ENCODE measurements at regions not wholly inside any gene's neighbourhood (a gene's known extent, or its start where the extent isn't known, plus 50 kb on each side); places are given as distances from the start of the nearest gene placed in this dataset.
A peak's percentile ranks its signal among the peaks of the same experiment; 100 is the strongest.

DNA sequence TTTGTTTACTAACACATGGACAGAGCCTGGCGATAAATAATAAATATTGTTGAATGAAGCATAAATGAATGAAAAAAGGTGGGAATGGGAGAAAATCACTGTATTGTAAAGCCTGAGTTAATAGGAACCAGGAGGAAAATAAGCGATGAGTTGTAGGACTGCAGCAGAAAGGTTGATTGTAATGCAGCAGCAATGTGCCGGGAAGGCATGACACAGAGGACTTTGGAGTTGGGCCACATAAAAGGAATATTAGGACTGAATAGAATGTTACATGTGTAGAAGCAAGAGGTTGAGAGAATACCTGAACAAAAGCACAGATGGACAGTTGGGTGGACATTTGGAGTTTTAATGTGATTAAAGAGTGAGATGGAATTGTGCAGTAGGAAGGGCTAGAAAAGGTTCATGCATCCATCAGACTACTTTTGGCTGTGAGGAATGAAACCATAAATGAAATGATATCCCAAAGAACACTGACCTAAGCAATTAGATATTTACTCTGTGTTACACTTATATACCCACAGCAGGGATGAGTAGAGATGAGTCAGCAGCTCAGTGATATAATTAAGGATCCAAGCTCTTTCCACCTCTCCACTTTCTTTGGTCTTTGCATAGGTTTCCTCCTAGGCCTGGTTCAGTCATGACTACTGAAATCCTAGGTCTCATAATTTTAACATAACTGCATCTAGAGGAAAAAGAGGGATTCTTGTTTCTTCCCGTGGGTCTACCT is 55.4 kb downstream of the CCER1 start:
- no peak for DNase-seq (ENCODE audit: low read depth in 3 of 3)

DNA sequence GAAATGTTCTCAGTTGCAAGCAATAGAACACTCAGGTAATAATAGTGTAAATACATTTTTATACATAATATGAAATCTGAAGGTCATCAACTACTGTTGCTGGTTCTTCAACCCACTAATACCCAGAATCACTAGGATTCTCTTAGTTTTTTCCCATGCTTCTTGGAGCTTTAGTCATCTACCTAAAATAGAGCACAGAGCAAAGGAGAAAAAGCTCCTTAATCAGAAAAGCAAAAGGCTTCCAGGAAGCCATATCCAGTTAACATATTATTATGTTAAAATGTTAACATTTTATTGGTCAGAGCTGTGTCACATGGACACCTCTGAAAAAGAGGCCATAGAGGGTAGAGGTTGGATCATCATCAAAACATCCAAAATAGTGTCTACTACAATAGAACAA is 57.0 kb downstream of the CCER1 start:
- DNase-seq (ENCODE audit: low read depth in 3 of 3): no peak

DNA sequence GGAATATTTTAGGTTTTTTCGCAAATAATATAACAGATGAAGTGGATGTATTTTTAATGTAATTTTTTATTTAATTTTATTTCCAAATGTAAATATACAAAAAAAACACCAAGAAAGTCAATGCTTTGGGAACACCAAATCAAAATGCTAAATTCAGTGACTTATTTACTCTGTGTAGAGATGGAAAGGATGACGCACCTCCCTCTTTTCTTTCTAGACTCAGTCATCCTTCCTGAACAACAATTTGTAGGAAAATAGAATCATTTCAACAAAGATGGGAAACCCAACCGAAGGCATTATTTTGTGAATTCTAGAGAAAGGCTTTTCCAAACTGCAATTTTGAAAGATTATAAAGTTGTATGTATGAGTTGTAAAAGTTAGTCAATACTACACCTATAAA is 57.7 kb downstream of the CCER1 start:
- DNase-seq (ENCODE audit: low read depth in 3 of 3): no peak

DNA sequence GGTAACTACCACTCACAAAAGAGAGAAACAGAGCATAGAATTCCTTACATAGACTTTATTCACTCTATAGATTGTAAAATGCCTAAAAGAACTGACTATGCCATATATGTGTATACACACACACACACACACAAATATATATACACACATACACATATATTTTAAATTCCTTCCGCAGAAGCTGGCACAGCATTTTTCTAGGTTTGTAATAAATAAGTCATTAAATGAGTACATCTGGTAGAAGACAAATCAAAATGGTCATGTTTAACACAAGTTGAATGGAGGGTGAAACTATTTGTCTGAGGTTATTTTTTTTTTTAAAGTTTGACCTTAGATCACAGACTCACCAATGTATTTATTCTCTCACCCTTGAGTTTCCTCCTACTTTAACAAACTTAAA is 58.2 kb downstream of the CCER1 start:
- DNase-seq (ENCODE audit: low read depth in 3 of 3): no peak

DNA sequence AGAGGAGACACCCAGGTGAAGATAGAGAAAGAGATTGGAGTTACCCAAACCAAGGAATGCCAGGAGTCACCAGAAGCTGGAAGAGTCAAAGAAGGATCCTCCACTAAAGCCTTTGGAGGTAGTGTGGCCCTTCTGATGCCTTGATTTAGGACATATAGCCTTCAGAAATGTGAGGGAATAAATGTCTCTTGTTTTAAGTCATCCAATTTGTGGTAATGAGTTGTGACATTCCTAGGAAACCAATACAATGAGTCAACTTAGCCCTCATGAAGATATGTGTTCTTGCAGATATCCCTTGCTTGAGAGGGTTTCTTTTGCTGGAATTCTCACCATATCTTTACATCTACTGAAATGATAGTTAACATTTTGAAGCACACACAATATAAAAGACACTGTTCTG is 58.8 kb downstream of the CCER1 start:
- DNase-seq (ENCODE audit: low read depth in 3 of 3): no peak

DNA sequence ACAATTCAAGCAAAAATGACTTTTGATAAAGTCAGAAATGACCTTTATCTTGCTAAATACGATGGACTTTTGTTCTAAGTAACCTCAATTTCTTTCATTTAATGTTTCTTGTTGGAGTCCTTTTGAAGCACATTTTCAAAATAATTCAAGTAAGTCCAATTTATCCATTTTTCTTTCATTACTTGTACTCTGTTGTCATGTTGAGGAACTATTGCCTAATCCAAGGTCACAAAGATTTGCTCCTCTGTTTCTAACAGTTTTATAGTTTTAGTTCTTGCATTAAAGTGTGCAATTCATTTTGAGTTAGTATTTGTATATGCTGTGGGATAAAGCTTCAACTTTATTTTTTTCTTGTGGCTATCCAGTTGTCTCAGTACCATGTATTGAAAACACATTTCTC is 66.7 kb downstream of the CCER1 start:
- no peak for DNase-seq (ENCODE audit: low read depth in 3 of 3)

DNA sequence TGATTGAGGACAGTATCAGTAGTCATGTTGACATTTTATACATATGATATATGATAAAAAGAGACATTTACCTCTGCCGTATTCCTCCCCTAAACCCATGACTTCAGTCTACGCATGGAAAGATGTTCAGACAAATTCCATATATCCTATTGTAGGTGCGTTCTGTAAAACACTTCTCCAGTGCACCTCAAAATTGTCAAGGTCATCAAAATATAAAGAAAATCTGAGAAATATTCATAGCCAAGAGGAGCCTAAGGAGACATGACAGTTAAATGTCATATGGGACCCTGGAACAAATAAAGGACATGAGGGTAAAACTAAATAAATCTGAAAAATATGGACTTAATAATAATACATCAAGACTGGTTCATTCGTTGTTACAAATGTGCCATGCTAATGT is 71.5 kb downstream of the CCER1 start:
- no peak for DNase-seq (ENCODE audit: low read depth in 3 of 3)

DNA sequence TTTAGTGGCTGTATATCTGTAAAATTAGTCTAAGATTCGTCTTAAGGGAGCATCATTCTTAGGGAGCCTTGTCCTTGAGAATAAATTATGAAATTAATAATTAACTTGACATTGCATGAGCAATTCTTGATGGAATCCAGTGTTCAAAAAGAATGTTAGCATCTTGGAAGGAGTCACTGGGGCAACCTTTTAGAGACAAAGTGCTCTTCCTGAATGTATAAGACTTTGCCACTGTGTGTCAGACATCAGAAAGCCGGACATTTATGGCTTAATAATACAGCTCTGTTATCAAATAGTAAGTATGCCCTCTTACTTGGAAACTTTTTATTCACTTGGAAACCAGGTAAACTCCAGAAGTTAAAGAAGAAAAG is 83.3 kb downstream of the CCER1 start:
- no peak for DNase-seq (ENCODE audit: low read depth in 3 of 3)

DNA sequence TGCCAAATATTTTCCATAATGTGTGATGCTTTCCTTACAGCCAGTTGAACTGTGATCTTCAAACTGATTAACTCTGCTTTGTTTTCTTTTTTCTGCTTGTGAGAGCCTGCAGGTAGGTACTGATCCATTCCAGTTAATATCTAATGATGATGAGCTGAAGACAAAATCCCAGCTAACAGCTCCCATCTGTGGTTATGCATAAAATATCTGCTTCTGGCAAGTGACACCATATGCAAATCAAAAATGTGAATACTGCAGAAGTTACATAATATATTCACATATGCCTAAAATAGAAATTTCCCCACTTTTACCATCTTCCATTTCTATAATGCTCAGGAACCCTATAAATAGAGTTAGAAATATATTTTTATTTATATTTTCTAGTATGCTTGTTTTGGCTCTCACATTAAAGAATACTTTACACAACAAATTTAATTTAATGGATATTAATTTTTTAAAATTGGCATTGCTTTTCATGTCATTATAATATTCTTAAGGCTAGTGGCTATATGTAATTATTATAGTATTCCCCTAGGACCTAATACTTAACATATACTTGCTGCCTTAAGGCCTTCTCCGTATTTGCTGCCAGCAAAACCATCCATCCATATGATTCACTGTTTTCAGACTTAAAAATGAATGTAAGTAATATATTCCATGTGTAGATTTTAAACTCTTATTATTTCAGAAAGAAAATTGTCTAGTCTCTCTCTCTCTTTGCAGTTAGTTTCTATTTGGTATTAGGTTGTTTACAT is 83.8 kb downstream of the CCER1 start:
- DNase-seq (ENCODE audit: low read depth in 3 of 3): no peak

DNA sequence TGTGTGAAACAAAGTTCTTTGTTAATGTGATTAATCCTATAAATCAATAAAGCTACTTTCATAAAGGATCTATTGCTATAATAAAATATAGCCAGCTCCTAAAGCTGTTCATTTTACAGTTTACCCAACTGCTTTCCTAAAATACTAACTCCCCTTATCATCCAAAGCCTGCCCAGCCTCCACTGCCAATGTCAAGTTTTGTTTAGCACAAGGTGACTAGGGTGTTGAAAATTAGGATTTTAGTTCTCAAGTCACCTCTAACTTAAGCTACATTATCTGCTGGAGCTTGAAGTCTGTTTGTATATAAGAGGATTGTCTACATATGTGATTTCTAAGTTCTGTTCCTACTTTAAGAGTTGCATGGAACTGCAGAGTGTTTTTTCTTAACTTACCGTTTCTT is 86.3 kb downstream of the CCER1 start:
- DNase-seq (ENCODE audit: low read depth in 3 of 3): no peak

DNA sequence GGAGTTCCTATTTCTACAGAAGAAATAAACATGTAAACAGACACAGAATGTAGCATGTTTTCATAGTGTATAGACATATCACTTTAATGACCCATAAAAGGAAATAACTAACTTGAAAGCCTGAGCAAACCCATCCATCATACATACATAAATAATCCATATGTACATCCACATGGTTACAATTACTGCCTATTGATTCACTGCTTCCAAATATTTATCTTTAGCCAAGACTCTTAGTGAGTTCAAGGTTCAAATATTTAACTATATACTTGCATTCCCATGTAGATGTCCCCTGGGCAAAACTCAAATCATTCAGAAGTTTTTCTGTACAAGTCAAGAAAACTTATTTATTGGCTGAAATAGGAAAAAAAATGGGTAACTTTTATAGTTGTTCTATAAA is 95.4 kb downstream of the CCER1 start:
- DNase-seq (ENCODE audit: low read depth in 3 of 3): no peak

DNA sequence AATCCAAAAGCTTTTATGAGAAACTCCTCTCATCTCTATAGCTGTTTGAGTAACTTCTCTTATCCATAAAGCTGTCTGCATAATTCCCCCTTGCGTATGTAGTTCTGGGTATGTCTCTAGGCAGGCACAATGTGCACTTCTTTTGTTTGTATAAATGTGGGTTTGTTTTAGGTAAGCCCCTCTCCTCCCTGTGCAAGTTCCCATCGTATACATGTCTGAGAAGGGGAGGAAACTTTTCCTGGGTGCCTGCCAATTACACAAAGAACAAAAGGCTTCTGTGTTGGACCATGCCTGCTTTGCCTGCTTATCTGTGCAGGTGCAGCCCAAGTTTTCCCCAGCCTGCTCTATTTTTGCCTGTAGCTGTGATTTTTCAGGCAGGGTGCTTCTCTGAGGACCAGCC is 96.7 kb downstream of the CCER1 start:
- no peak for DNase-seq (ENCODE audit: low read depth in 3 of 3)

DNA sequence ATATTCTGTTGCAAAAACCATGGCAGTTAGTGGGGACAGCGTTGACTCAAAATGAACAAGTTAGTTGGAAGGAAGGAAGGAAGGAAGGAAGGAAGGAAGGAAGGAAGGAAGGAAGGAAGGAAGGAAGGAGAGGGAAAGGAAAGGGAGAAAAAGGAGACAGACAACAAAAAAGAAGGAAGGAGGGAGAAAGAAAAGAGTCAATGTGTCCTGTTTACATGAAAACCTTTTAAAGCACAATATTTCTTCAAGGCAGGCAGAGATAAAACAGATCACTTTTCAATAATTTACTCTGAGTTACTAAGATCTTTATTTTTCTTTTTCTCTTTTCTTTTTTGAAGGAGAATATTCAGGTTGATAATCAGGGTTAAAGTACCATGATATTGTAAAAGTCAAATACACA is 99.4 kb downstream of the CCER1 start:
- no peak for DNase-seq (ENCODE audit: low read depth in 3 of 3)

DNA sequence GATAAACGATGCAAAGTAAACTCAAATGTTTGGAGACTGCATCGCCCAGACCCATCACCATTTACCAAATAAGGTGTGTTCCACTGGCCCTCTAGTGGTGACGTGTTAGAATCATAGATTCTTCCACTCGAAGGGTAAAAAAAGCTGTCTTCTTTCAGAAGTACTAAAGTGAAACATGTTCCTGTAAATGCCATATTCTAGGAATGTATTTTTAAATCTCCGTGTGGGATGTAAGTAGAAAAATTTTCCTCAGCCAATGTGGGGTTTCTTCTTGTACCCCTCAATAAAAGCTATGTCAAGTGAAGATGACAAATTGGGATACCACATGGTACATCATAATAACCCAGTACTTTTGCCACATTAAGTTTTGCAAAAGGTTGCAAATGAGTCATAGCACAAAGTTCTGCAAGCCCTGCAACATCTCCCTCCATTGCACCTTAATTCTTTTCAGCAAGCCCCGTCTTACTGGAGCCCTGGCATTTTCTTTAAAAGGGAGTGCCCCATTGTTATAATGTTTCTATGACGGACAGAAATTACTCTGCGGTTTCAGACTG is 100.8 kb downstream of the CCER1 start:
- peak in 1 of 3 experiments; percentile 2 for DNase-seq (ENCODE audit: low read depth in 3 of 3)

DNA sequence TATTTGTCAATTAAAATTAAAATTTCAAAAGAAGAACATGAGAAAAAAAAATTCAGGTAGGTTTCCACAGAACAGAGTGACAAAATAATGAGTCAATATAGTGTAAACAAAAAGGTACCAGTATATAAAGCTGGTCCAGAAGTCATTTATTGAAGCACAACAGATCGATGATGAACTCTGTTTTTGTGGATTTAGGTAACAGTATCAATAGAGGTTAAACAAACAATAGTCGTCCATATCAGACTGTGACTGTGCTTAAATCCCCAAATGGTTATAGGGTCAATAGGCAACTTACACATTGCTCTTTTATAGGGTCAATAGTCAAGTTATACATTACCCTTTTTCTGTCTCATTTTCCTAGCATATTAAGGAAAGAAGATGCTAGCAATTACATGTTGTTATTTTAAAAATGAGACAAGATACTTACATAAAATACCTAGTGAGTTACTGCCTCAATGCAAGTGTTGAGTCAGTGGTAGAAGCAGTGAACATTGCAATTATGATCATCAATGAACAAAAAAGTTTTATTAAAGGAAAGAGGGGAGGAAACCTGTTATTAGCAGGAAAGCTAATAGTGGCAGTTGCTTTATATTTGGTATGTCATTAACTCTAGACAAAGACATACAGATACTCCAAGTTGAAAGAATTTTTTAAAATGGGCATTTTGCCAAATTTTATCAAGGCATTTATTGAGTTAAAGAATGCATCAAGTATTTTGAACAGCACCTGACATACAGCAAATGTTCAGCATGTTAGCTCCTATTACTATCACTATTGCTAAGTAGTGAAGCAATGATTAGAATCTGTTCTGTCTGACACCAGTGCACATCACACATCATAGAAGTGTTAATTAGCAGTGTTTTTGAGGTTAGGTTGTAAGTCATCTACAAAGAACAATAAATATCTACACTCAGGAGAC is 102.9 kb downstream of the CCER1 start:
- no peak for DNase-seq (ENCODE audit: low read depth in 3 of 3)

DNA sequence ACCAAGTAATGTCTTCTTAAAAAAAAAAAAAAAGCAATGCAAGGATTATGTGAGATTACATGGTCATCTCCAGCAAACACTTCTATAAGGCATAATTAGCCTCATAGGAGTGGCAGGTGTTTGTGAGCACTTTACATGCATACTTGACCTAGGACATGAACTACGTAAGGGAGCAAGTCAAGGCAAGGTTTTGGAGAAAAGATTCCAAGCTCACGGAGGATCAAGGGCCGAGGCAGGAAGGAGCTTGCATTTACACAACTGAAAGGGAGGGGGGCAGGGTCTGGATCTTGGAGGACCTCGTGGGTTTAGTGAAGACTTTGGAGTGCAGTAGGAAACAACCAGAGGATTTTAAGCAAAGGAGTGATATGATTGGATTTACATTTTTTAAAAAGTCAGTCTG is 112.5 kb downstream of the CCER1 start:
- DNase-seq (ENCODE audit: low read depth in 3 of 3): no peak

DNA sequence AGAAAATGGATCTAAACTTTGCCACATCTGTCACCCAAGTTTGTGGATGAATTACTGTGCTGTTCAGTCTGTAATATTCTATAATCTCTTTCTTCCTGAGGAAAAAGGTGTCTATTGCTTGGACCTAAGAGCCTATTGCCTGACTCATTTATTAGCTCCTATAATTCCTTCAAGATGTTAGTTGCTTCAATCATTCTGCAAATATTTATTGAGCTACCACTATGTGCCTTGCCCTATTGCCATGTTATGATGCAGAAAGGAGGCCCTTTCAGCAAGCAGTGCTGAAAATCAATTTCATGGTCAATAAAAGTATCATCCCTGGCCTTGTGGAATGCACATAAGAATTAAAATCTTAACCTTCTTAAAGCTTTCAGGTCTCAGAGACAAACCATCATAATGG is 113.6 kb downstream of the CCER1 start:
- no peak for DNase-seq (ENCODE audit: low read depth in 3 of 3)

DNA sequence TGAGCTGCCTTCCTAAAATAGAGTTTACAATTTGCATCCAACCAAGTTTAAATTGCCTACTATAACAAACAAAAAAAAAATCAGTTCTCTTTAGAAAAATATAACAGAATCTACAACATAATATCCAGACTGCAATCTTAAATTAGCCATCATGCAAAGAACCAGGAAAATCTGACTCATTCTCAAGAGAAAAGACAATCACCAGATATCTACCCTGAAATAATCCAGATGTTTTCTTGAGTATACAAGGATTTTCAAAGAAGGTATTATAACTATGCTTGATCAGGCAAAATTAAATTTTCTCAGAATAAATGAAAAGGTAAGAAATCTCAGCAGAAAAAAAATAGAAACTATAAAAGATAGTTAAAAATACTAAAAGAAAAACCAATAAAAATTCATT is 115.6 kb downstream of the CCER1 start:
- no peak for DNase-seq (ENCODE audit: low read depth in 3 of 3)

DNA sequence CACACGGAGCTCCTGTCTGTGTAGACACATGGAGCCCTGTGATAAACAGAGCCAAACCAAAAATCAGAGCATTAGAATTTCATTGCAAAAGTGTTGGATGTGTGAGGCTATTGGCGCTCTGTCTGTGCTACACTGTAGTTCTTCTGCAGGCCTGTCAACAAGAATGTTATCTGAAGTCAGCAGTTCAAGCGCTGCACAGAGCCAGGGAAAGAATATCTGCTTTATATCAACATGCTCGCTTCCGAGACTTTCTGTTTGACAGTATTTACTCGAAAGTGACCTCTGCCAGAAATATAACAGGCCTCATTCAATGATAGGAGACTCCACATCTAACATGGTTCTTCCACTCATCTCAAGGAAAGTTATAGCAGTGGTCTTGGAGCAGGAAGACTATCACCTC is 118.3 kb downstream of the CCER1 start:
- no peak for DNase-seq (ENCODE audit: low read depth in 3 of 3)

DNA sequence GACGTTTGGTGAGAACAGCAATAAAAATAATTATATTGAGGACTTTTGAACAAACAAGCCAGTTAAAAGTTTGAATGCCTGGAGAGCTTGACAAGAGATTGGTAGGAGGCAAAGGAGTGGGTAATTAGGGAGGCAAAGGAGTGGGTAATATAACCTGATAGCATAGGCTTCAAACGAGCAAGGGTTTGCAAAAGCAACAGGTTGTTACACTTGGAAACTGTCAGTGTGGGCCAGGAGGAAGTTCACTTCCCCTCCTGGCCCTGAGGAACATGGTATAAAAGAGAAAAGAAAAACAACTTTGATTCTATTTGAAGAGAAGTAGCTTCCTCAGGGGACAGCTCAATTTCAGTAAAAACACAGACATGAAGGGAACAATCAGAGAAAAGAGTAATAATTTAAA is 121.7 kb downstream of the CCER1 start:
- DNase-seq (ENCODE audit: low read depth in 3 of 3): no peak

DNA sequence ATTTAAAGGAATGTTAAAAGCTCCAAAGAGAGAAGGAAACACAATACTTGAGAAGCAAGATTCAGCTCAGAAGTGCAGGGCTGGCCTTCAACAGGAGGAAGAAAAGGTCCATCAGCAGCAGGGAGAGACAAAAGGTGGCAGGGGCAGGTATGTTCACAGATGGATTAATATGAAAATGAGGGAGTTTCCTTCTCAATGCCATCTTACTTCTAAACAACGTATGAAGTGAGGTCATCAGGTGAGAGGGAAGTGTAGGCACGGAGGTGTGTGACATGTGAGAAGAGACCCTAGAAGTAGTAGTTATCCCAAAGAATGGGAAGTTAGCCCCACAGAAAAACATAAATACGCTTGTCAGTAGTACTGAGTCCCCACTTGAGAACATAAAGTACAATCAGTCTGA is 122.5 kb downstream of the CCER1 start:
- no peak for DNase-seq (ENCODE audit: low read depth in 3 of 3)

DNA sequence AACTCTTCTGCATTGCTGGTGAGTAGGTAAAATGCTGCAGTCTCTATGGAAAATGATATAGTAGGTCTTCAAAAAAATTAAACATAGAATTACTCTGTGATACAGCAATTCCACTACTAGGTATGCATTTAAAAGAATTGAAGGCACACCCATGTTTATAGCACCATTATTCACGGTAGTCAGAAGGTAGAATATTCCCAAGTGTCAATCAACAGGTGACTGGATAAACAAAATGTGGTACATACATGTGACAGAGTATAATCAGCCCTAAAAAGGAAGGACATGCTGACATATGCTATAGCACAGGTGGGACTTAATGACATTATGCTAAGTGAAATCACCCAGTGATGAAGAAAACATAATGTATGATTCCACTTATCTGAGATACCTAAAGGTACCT is 123.3 kb downstream of the CCER1 start:
- no peak for DNase-seq (ENCODE audit: low read depth in 3 of 3)
